HAP-1 (cell line): ENCODE measurements at regions not wholly inside any gene's neighbourhood (a gene's known extent, or its start where the extent isn't known, plus 50 kb on each side); places are given as distances from the start of the nearest gene placed in this dataset.

Experiments
- DNase-seq, 2 experiments: peaks; one replicate each; pipeline ENCODE4 v3.0.0-alpha.2; 2016 to 2020; ENCODE audit warnings: low spot score in 2 of 2
- H3K27me3 ChIP-seq: fragments of 250-450 bp; sonication (Bioruptor Pico); 2 replicates; pipeline ENCODE4 v1.5.1; 2020; ENCODE audit warnings: low read depth, mild to moderate bottlenecking, moderate library complexity
- H3K36me3 ChIP-seq: fragments of 250-450 bp; sonication (Bioruptor Pico); replicated peaks from 2 replicates; pipeline ENCODE4 v1.5.1; 2020; ENCODE audit warnings: mild to moderate bottlenecking
- H3K4me1 ChIP-seq: fragments of 250-450 bp; sonication (Bioruptor Pico); 2 replicates; pipeline ENCODE4 v1.5.1; 2020; ENCODE audit warnings: mild to moderate bottlenecking
- H3K4me3 ChIP-seq: fragments of 250-450 bp; sonication (Bioruptor Pico); 2 replicates; pipeline ENCODE4 v1.5.1; 2020; ENCODE audit warnings: mild to moderate bottlenecking, moderate library complexity
- H3K9me3 ChIP-seq: fragments of 250-450 bp; sonication (Bioruptor Pico); 2 replicates; pipeline ENCODE4 v1.5.1; 2020; ENCODE audit warnings: mild to moderate bottlenecking, moderate library complexity
- in situ Hi-C: fragments of 300-500 bp; cut with MboI; formaldehyde crosslinking; loops from 3 replicates; pipeline ENCODE4 v1.14.3; 2020; ENCODE audit warnings: low sequenced_read_pairs, inconsistent platforms, mixed read lengths

DNA sequence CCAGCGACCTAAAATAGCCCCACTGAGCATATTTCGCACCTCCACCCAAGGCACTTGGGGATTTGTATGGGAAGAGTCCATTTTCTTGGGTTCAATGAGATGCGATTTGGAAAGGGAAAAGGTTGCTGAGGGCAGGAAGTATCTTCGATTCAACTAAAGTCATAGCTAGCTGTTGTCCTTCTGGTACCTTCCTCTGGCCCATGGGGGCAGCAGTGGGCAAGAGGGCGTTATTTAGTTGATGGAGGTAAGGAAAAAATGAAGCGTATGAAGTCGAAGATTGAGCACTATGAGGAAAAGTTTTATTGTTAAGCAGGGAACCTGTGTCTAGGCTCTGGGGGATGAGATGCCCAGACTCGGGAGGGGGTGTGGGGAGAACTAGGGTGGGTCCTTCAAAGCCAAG is 135.4 kb downstream of the EVX1 start:
- in situ Hi-C loops, result no loop called here
- DNase-seq, result no peak
- no peaks in the 10 kb centered on the region for H3K4me1 ChIP-seq
- no peak overlapping the region for H3K4me3 ChIP-seq
- H3K36me3 ChIP-seq, result no peaks in the 10 kb centered on the region
- no peaks in the 10 kb centered on the region for H3K9me3 ChIP-seq
- H3K27me3 ChIP-seq, result no peaks in the 10 kb centered on the region

DNA sequence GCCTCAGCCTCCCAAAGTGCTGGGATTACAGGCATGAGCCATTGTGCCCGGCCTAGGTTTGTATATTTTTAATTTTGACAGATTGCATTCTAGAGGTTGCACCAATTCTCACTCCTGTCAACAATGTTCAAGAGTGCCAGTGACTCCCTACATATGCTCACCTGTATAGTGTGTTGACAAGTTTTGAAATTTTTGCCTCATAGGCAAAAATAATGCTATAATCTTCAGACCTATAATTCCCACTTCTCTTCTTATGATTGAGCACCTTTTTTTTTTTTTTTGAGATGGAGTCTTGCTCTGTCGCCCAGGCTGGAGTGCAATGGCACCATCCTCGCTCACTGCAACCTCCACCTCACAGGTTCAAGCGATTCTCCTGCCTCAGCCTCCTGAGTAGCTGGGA is 139.7 kb downstream of the EVX1 start:
- Histone ChIP-seq H3K27me3 (no peaks in the 10 kb centered on the region; the same call in 1 of the 2 replicates), H3K36me3 (no peaks in the 10 kb centered on the region), H3K9me3 (no peaks in the 10 kb centered on the region), H3K4me1 (no peaks in the 10 kb centered on the region), H3K4me3 (no peak overlapping the region)
- in situ Hi-C loops, result no loop called here
- DNase-seq, result no peak

DNA sequence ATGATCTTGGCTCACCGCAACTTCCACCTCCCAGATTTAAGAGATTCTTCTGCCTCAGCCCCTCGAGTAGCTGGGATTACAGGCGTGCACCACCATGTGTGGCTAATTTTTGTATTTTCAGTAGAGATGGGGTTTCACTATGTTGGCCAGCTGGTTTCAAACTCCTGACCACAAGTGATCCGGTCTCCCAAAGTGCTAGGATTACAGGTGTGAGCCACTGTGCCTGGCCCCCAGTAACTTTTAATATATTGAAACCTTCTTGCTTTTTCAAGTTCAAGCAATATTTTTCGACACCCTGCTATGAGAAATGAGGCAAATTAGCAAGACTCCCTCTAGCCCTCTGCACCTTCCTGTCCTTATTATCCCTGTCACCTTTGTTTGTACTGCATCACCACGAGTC is 144.0 kb downstream of the EVX1 start:
- no peak overlapping the region for H3K4me3 ChIP-seq
- no peaks in the 10 kb centered on the region for H3K36me3 ChIP-seq
- no peaks in the 10 kb centered on the region for H3K4me1 ChIP-seq
- no peak for DNase-seq
- no peaks in the 10 kb centered on the region; the same call in 1 of the 2 replicates for H3K27me3 ChIP-seq
- no peaks in the 10 kb centered on the region for H3K9me3 ChIP-seq
- in situ Hi-C loops, result no loop called here

DNA sequence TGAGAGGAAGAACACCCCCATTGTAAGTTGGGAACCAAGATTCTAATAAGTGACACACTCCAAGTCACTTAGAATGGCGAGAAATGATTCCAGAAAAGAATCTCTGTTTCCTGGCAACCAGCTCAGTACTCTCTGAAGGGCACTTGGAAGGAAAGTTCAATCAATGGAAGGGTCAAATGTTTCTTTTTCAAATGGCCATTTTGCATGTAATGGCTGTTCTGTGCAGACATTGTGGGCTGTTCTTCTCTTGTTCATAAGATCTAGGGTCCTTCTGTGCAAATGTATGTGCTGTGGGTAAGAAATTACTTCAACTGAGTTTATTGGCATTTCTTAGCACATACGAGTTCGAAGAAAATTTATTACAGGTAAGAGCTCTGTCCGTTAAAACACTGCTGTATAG is 145.3 kb downstream of the EVX1 start:
- H3K4me1 ChIP-seq, result no peaks in the 10 kb centered on the region
- in situ Hi-C loops, result no loop called here
- no peaks in the 10 kb centered on the region; the same call in 1 of the 2 replicates for H3K27me3 ChIP-seq

DNA sequence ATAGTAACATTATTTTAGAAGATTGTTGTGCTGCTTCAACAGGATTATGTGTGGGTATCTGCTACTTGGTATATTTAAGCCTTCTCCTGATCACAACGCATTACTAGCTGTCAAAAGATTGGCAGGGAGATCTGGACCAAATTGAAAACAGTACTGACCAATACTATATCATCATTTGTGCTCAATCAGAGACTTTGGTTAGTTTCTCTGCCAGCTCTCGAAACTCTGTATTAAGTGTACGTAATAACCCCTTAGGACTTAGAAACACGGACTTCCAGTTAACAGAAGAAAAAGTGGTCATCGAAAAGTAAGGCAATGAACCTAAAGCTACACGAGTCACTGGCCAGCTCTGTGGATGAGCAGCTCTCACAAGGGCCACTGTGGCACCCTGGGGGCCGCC is 146.0 kb downstream of the EVX1 start:
- Histone ChIP-seq H3K4me3 (no peak overlapping the region), H3K9me3 (no peaks in the 10 kb centered on the region), H3K4me1 (no peaks in the 10 kb centered on the region), H3K27me3 (no peaks in the 10 kb centered on the region; the same call in 1 of the 2 replicates), H3K36me3 (no peaks in the 10 kb centered on the region)
- DNase-seq, result no peak
- in situ Hi-C loops, result no loop called here

More for the DNA sequence above, 145.3 kb downstream of the EVX1 start:
- no peak for DNase-seq
- Histone ChIP-seq H3K36me3 (no peaks in the 10 kb centered on the region), H3K4me3 (no peak overlapping the region), H3K9me3 (no peaks in the 10 kb centered on the region)

DNA sequence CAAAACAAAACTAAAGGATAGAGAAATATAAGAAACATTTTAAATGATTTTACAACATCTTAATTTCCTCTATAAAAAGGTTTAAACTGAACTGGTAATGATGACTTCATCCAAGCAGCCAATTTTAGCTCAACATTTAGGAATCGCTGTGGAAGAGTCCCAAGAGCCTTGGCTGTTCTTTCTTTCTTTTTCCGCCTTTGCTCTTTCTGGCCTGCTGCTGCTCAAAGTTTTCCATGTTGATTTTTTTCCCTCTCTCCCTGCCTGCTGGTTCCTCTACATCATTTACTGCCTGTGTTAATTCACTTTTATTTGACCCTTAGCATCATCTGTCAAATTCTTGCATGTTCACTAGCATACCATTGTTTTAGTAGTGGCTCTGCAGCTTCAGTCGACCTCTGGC is 146.9 kb downstream of the EVX1 start:
- Histone ChIP-seq H3K4me1 (no peaks in the 10 kb centered on the region), H3K27me3 (no peaks in the 10 kb centered on the region; the same call in 1 of the 2 replicates), H3K4me3 (no peak overlapping the region), H3K9me3 (no peaks in the 10 kb centered on the region), H3K36me3 (no peaks in the 10 kb centered on the region)
- DNase-seq, result no peak
- in situ Hi-C loops, result no loop called here

DNA sequence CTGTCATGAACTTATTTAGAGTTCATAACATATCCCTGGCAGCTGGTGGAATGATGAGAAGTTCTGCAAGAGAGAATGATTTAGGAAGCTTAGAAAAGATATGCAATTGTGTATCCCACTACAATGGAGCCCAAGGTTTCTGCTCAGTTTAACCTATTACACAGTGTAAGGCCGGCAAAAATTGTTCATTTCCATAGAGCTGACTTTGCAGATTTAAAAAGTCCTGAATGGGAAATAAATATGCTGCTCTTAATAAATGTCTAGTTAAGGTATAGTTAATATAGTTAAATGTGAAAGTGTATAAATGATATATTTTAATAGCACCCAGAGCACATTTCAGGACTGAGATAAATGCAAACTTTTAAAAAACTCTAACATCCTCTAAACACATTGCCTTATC is 149.9 kb downstream of the EVX1 start:
- no peaks in the 10 kb centered on the region for H3K27me3 ChIP-seq
- no peaks in the 10 kb centered on the region for H3K36me3 ChIP-seq
- H3K4me3 ChIP-seq, result no peak overlapping the region
- H3K9me3 ChIP-seq, result no peaks in the 10 kb centered on the region
- in situ Hi-C loops, result no loop called here
- no peaks in the 10 kb centered on the region for H3K4me1 ChIP-seq
- no peak for DNase-seq

DNA sequence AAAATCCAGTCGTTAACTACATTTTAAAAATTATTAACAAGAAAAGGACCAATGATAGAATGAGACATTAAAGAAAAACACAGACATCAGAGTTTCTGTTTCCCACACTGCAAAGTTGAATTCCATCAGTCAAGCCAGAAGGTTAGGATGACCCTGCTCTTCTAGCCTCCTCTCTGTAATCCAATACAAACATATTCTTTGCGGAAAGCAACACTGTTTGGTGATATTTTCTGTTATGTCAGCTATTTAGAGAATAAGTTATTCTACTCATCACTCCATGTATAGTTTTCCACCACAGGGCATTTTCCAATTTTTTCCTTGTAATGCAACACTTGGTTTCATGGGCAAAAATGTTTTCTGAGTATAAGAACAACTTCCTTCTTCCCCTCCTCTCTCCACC is 152.3 kb downstream of the EVX1 start:
- H3K36me3 ChIP-seq, result no peaks in the 10 kb centered on the region
- H3K9me3 ChIP-seq, result no peaks in the 10 kb centered on the region
- H3K4me1 ChIP-seq, result no peaks in the 10 kb centered on the region
- DNase-seq, result no peak
- in situ Hi-C loops, result no loop called here
- no peaks in the 10 kb centered on the region for H3K27me3 ChIP-seq
- H3K4me3 ChIP-seq, result no peak overlapping the region

DNA sequence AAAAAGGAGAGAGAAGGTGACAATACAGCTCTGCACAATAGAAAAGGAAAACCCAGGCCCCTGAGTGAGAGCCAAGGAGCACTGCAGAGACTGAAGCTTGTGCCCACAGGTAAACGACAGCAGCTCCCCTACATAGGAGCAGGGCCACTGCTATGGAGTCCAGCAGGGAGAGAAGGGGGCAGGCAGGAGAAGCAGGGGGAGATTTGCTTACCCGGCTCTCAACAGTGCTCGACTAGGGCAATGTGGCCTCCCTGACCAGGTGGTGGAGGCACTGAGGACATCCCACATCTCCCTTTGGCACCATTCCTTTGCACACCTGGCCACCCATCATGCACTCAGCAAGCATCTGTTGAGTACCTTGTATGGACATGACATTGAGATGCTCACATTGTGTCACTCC is 153.0 kb downstream of the EVX1 start:
- Histone ChIP-seq H3K27me3 (no peaks in the 10 kb centered on the region), H3K4me1 (no peaks in the 10 kb centered on the region), H3K4me3 (no peak overlapping the region), H3K9me3 (no peaks in the 10 kb centered on the region), H3K36me3 (no peaks in the 10 kb centered on the region)
- no peak for DNase-seq
- in situ Hi-C loops, result no loop called here

DNA sequence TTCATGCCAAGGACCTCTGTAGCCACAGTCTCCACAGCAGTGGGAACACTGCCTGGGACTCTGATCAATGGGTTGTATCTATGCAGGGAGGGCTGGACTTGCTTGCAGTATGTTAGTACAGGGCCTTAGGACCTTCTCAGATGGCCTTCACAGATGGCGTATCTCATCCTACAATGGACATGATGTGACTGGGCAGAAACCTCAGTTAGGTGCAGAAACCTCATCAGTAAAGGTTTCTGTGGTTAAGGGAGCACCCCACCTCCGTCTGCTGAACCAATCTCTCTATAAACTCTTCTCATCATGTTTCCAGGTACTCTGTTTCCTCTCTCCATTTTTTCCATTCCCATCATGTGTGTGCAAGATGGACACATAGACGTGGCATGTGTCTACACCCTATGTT is 154.9 kb downstream of the EVX1 start:
- no peak overlapping the region for H3K4me3 ChIP-seq
- no peaks in the 10 kb centered on the region for H3K27me3 ChIP-seq
- H3K4me1 ChIP-seq, result no peaks in the 10 kb centered on the region
- no peak for DNase-seq
- no peaks in the 10 kb centered on the region for H3K9me3 ChIP-seq
- H3K36me3 ChIP-seq, result no peaks in the 10 kb centered on the region
- in situ Hi-C loops, result no loop called here

DNA sequence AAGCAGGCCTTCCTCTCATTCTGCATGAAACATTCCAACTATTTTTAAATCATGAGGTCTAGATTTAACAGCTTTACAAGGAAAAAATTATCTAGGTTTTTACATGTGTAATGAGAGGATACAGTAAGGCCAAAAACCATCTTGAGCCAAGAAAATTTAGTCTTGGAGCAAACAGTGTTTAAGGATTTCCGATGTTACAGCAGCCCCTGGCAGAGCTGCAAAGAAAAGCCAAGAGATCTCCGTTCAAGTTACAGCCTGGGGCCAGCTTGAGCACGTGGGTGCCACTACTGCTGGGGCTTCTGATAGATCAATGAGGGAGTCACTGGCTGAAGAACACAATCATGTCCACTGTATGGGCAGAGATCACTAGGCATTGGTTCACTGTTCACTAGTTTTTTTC is 156.2 kb downstream of the EVX1 start:
- no peaks in the 10 kb centered on the region for H3K36me3 ChIP-seq
- in situ Hi-C loops, result no loop called here
- H3K4me3 ChIP-seq, result no peak overlapping the region
- H3K27me3 ChIP-seq, result no peaks in the 10 kb centered on the region
- no peaks in the 10 kb centered on the region for H3K9me3 ChIP-seq
- no peaks in the 10 kb centered on the region for H3K4me1 ChIP-seq
- no peak for DNase-seq

DNA sequence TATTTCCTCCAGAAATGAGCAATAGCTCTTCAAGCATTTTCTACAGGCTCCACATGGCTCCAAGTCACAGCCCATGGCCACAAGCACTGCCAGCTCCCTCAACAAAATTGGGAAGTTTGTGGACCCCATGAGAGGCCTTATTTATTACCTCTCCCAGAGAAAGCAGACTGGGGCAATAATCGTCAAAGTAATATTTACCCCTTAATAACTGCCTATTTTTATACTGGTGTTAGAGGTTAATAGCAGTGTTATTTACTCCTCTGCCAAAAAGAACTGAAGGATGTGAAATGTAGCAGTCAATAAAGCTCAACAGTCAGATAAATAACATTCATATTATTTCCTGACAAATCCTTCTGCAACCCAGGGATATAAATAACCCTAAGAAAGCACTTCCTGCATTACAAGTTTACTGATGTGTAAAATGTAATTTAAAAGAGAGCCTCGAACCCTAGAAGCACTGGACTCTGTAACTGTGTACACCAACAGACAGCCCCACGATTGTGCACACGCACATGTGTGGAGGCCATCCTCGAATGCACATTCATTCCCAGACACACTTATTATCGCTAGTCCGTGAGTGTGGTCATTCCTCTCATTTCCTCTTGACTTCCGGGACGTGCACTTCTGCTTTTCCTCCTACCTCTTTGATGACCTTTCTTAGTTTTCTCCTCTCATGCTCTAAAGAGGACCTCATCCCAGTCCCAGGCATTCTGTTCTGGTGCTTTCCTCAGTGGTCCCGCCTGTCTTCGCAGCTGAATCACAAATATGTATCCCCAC is 157.4 kb downstream of the EVX1 start:
- no peaks in the 10 kb centered on the region for H3K27me3 ChIP-seq
- H3K36me3 ChIP-seq, result no peaks in the 10 kb centered on the region
- H3K4me1 ChIP-seq, result no peaks in the 10 kb centered on the region
- H3K9me3 ChIP-seq, result no peaks in the 10 kb centered on the region
- no peak overlapping the region for H3K4me3 ChIP-seq
- in situ Hi-C loops, result no loop called here
- DNase-seq, result no peak

DNA sequence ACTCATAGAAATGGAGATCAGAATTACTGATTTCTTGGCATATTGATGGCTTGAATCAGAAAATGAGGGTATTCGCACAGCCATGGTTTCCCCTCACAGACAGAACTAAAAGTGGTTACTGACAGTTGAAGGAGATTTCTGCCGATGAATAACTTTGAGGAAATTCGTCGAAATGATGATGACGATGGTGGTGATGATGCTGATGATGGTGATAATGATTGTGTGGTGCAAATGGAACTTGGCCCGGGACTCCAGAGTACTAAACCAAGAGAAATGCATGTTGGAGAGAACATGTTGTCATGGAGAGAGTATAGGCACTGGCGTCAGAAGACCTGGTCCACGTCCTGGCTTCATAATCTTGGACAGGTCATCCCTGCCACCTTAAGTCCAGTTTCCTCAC is 163.2 kb downstream of the EVX1 start:
- no peaks in the 10 kb centered on the region for H3K9me3 ChIP-seq
- H3K36me3 ChIP-seq, result no peaks in the 10 kb centered on the region
- in situ Hi-C loops, result no loop called here
- no peaks in the 10 kb centered on the region for H3K27me3 ChIP-seq
- H3K4me3 ChIP-seq, result no peak overlapping the region
- DNase-seq, result no peak
- no peaks in the 10 kb centered on the region for H3K4me1 ChIP-seq

DNA sequence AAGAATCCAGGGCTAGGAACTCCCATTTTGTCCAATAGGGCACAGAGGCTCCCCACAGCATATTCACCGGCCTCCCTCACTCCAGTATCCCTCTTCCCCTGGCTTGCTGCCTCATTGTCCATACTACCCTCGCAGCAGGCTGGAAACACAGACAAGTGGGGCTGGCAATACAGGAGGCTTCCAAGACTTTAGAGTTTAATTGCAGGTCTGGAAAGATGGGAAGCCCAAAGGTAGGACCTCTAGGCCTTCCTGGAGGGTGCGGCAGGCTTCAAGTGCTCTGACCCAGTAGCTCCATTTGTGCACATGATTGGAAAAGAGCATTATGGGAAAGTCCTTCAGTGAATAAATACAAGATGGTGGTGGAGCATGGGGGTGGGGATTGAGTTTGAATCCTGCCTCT is 166.7 kb downstream of the EVX1 start:
- H3K4me3 ChIP-seq, result no peak overlapping the region
- H3K4me1 ChIP-seq, result no peaks in the 10 kb centered on the region
- DNase-seq, result no peak
- H3K36me3 ChIP-seq, result no peaks in the 10 kb centered on the region
- no peaks in the 10 kb centered on the region for H3K9me3 ChIP-seq
- H3K27me3 ChIP-seq, result no peaks in the 10 kb centered on the region
- in situ Hi-C loops, result no loop called here

DNA sequence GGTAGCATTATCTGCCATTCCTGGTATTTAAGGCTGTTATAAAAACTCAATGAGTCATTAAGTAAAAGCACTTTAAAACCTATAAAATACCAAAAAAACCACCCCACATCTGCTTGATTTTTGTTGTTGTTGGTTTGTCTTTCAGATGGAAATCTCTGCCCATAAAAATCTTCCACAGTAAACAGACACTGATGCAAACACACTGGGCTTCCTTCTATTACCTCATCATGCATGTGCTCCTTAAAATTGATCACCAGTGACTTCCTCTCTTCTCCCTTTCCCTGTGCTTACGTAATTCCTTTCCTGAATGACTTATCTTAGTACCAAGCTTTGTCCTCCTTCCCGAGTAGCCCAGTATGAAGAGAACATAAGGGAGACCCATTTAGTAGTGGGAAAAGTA is 167.2 kb downstream of the EVX1 start:
- in situ Hi-C loops, result no loop called here
- H3K36me3 ChIP-seq, result no peaks in the 10 kb centered on the region

More for the DNA sequence above, 167.2 kb downstream of the EVX1 start:
- no peaks in the 10 kb centered on the region for H3K4me1 ChIP-seq
- no peaks in the 10 kb centered on the region for H3K9me3 ChIP-seq
- DNase-seq, result no peak
- H3K27me3 ChIP-seq, result no peaks in the 10 kb centered on the region
- no peak overlapping the region for H3K4me3 ChIP-seq
